K562 (cell line): ENCODE measurements at regions not wholly inside any gene's neighbourhood (a gene's known extent, or its start where the extent isn't known, plus 50 kb on each side); places are given as distances from the start of the nearest gene placed in this dataset.

Experiments used
- CCNT2 ChIP-seq: IDR thresholded peaks from 2 replicates; pipeline ENCODE4 v1.6.1; 2011; ENCODE audit warnings: borderline replicate concordance, low read depth, mild to moderate bottlenecking, moderate library complexity, mixed read lengths, low read length; ENCODE audit not compliant: insufficient read length; ENCODE audit errors: extremely low read depth
- SETDB1 ChIP-seq: IDR thresholded peaks from one replicate; pipeline ENCODE4 v1.6.1; 2012; ENCODE audit warnings: low read length, control low read depth, inconsistent platforms
- SMAD2 ChIP-seq: fragments of 150-350 bp; IDR thresholded peaks from 2 replicates; pipeline ENCODE4 v1.6.1; 2014; ENCODE audit warnings: low read depth, mild to moderate bottlenecking, low read length
- TAF1 ChIP-seq: IDR thresholded peaks from 2 replicates; pipeline ENCODE4 v1.6.1; 2011; ENCODE audit warnings: mild to moderate bottlenecking, low read length, moderate library complexity; ENCODE audit not compliant: insufficient read depth, control insufficient read depth, severe bottlenecking; ENCODE audit errors: extremely low read depth
- ZNF174 ChIP-seq: fragments of 250-450 bp; sonication (Bioruptor Pico); IDR thresholded peaks from 2 replicates; pipeline ENCODE4 v1.4.0; 2020; ENCODE audit warnings: mild to moderate bottlenecking
- TF ChIP-seq, protein P1 (sequence below): fragments of 450-650 bp; formaldehyde crosslinking; IDR thresholded peaks from 2 replicates; pipeline ENCODE4 v1.4.0; 2020; ENCODE audit warnings: mild to moderate bottlenecking, moderate library complexity
- TF ChIP-seq, protein P2 (sequence below): fragments of 200-400 bp; formaldehyde crosslinking; IDR thresholded peaks from 2 replicates; pipeline ENCODE4 v1.6.1; 2017; ENCODE audit warnings: mild to moderate bottlenecking, low read depth, low read length, moderate library complexity
- TF ChIP-seq, protein P3 (sequence below): fragments of 450-650 bp; IDR thresholded peaks from 2 replicates; pipeline ENCODE4 v1.6.1; 2016; ENCODE audit warnings: mild to moderate bottlenecking, moderate library complexity
- TF ChIP-seq, protein P4 (sequence below): fragments of 250-450 bp; sonication (Bioruptor Pico); IDR thresholded peaks from 2 replicates; pipeline ENCODE4 v1.8.0; 2022; ENCODE audit warnings: inconsistent platforms

DNA sequence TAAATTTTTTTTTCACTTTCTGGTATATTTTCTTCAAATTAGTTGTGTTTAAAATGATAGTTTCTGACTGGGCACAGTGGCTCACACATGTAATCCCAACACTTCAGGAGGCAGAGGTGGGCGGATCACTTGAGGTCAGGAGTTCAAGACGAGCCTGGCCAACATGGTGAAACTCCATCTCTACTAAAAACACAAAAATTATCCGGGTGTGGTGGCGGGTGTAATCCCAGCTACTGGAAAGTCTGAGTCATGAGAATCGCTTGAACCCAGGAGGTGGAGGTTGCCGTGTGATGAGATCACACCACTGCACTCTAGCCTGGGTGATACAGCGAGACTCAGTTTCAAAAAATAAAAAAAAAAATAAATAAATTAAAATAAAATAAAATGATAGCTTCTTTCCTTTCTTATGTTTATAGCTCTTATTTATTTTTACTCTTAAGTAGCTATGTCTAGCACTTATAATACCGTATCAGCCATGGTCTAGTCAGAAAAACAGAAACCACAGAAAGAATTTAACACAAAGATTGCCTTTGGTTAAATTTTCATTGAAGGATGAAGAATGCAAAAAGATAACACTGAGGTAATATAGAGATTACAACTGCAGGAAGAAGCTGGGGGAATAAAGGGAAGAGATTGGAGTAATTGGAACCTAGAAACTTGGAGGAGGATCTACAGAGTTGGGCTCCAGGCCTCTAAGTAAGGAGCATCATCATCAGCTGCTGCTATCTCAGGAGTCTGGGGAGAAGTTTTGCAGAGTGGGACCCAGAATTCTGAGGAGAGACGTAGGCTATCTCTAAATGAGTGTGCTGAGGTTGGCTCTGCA is 54.7 kb upstream of the MBOAT2 start (continued):
- no peak for TF ChIP-seq SETDB1
- TF ChIP-seq, protein P1, sequence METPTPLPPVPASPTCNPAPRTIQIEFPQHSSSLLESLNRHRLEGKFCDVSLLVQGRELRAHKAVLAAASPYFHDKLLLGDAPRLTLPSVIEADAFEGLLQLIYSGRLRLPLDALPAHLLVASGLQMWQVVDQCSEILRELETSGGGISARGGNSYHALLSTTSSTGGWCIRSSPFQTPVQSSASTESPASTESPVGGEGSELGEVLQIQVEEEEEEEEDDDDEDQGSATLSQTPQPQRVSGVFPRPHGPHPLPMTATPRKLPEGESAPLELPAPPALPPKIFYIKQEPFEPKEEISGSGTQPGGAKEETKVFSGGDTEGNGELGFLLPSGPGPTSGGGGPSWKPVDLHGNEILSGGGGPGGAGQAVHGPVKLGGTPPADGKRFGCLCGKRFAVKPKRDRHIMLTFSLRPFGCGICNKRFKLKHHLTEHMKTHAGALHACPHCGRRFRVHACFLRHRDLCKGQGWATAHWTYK (CRISPR knock-in tag): no peak
- TF ChIP-seq, protein P2, sequence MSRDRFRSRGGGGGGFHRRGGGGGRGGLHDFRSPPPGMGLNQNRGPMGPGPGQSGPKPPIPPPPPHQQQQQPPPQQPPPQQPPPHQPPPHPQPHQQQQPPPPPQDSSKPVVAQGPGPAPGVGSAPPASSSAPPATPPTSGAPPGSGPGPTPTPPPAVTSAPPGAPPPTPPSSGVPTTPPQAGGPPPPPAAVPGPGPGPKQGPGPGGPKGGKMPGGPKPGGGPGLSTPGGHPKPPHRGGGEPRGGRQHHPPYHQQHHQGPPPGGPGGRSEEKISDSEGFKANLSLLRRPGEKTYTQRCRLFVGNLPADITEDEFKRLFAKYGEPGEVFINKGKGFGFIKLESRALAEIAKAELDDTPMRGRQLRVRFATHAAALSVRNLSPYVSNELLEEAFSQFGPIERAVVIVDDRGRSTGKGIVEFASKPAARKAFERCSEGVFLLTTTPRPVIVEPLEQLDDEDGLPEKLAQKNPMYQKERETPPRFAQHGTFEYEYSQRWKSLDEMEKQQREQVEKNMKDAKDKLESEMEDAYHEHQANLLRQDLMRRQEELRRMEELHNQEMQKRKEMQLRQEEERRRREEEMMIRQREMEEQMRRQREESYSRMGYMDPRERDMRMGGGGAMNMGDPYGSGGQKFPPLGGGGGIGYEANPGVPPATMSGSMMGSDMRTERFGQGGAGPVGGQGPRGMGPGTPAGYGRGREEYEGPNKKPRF: no peak
- TF ChIP-seq, protein P3, sequence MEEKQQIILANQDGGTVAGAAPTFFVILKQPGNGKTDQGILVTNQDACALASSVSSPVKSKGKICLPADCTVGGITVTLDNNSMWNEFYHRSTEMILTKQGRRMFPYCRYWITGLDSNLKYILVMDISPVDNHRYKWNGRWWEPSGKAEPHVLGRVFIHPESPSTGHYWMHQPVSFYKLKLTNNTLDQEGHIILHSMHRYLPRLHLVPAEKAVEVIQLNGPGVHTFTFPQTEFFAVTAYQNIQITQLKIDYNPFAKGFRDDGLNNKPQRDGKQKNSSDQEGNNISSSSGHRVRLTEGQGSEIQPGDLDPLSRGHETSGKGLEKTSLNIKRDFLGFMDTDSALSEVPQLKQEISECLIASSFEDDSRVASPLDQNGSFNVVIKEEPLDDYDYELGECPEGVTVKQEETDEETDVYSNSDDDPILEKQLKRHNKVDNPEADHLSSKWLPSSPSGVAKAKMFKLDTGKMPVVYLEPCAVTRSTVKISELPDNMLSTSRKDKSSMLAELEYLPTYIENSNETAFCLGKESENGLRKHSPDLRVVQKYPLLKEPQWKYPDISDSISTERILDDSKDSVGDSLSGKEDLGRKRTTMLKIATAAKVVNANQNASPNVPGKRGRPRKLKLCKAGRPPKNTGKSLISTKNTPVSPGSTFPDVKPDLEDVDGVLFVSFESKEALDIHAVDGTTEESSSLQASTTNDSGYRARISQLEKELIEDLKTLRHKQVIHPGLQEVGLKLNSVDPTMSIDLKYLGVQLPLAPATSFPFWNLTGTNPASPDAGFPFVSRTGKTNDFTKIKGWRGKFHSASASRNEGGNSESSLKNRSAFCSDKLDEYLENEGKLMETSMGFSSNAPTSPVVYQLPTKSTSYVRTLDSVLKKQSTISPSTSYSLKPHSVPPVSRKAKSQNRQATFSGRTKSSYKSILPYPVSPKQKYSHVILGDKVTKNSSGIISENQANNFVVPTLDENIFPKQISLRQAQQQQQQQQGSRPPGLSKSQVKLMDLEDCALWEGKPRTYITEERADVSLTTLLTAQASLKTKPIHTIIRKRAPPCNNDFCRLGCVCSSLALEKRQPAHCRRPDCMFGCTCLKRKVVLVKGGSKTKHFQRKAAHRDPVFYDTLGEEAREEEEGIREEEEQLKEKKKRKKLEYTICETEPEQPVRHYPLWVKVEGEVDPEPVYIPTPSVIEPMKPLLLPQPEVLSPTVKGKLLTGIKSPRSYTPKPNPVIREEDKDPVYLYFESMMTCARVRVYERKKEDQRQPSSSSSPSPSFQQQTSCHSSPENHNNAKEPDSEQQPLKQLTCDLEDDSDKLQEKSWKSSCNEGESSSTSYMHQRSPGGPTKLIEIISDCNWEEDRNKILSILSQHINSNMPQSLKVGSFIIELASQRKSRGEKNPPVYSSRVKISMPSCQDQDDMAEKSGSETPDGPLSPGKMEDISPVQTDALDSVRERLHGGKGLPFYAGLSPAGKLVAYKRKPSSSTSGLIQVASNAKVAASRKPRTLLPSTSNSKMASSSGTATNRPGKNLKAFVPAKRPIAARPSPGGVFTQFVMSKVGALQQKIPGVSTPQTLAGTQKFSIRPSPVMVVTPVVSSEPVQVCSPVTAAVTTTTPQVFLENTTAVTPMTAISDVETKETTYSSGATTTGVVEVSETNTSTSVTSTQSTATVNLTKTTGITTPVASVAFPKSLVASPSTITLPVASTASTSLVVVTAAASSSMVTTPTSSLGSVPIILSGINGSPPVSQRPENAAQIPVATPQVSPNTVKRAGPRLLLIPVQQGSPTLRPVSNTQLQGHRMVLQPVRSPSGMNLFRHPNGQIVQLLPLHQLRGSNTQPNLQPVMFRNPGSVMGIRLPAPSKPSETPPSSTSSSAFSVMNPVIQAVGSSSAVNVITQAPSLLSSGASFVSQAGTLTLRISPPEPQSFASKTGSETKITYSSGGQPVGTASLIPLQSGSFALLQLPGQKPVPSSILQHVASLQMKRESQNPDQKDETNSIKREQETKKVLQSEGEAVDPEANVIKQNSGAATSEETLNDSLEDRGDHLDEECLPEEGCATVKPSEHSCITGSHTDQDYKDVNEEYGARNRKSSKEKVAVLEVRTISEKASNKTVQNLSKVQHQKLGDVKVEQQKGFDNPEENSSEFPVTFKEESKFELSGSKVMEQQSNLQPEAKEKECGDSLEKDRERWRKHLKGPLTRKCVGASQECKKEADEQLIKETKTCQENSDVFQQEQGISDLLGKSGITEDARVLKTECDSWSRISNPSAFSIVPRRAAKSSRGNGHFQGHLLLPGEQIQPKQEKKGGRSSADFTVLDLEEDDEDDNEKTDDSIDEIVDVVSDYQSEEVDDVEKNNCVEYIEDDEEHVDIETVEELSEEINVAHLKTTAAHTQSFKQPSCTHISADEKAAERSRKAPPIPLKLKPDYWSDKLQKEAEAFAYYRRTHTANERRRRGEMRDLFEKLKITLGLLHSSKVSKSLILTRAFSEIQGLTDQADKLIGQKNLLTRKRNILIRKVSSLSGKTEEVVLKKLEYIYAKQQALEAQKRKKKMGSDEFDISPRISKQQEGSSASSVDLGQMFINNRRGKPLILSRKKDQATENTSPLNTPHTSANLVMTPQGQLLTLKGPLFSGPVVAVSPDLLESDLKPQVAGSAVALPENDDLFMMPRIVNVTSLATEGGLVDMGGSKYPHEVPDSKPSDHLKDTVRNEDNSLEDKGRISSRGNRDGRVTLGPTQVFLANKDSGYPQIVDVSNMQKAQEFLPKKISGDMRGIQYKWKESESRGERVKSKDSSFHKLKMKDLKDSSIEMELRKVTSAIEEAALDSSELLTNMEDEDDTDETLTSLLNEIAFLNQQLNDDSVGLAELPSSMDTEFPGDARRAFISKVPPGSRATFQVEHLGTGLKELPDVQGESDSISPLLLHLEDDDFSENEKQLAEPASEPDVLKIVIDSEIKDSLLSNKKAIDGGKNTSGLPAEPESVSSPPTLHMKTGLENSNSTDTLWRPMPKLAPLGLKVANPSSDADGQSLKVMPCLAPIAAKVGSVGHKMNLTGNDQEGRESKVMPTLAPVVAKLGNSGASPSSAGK: no peak
- TF ChIP-seq ZNF174 (CRISPR knock-in tag): no peak
- TF ChIP-seq TAF1: no peak
- no peak for TF ChIP-seq SMAD2
- TF ChIP-seq, protein P4, sequence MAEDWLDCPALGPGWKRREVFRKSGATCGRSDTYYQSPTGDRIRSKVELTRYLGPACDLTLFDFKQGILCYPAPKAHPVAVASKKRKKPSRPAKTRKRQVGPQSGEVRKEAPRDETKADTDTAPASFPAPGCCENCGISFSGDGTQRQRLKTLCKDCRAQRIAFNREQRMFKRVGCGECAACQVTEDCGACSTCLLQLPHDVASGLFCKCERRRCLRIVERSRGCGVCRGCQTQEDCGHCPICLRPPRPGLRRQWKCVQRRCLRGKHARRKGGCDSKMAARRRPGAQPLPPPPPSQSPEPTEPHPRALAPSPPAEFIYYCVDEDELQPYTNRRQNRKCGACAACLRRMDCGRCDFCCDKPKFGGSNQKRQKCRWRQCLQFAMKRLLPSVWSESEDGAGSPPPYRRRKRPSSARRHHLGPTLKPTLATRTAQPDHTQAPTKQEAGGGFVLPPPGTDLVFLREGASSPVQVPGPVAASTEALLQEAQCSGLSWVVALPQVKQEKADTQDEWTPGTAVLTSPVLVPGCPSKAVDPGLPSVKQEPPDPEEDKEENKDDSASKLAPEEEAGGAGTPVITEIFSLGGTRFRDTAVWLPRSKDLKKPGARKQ (CRISPR knock-in tag): no peak
- TF ChIP-seq CCNT2: no peak
